ENCODE measurements at regions not wholly inside any gene's neighbourhood (a gene's known extent, or its start where the extent isn't known, plus 50 kb on each side); places are given as distances from the start of the nearest gene placed in this dataset.
A peak's percentile ranks its signal among the peaks of the same experiment; 100 is the strongest.

DNA sequence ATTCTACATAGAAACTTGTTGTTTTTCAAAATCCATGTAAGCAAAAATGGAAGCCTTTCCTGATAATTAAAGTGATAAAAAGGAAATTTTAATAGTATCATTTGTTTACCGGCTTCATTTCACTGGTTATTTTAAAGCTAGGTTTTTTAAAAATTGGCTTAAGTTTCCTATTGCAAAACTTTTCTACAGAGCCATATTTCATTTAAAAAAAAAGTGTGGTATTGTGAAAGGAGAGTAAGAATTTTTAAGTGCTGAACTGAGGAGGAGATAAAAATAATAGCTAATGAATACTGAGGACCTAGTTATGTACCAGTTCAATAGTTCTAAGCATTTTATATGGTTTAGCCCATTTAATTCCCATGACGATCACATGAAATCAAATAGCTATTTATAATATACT, 172.2 kb upstream of the COL1A2 start:
- Histone ChIP-seq H3K79me2 (replicated peaks; ENCODE audit: insufficient read depth) (no peaks in the 10 kb centered on the region), H3F3A (replicated peaks; ENCODE audit: low read depth) (no peaks in the 10 kb centered on the region), H3K27me3 (ENCODE audit: insufficient read depth) (no peaks in the 10 kb centered on the region), H3K4me3 (no peak overlapping the region), H2AFZ (no peak overlapping the region), H3K27ac (ENCODE audit: low read depth) (no peak overlapping the region), H3K36me3 (ENCODE audit: insufficient read depth) (no peaks in the 10 kb centered on the region), H3K4me1 (ENCODE audit: insufficient read depth) (peaks cover 8% of the 10 kb centered on the region), H4K20me1 (replicated peaks; ENCODE audit: insufficient read depth) (no peaks in the 10 kb centered on the region), H3K9me2 (ENCODE audit: insufficient read depth) (no peaks in the 10 kb centered on the region), H3K4me2 (no peak overlapping the region)
- ATAC-seq (no peak), DNase-seq (ENCODE audit: low spot score) (no peak)
- Mint-ChIP-seq H3K36me3 (ENCODE audit: low read depth) (no peaks in the 10 kb centered on the region), H3K27ac (no peak overlapping the region), H3K4me1 (peaks cover 20% of the 10 kb centered on the region), H3K4me3 (no peak overlapping the region), H3K9me3 (no peaks in the 10 kb centered on the region; the same call in 2 of the 3 replicates), H3K27me3 (ENCODE audit: insufficient read depth, low read depth, poor library complexity) (peaks cover 5% of the 10 kb centered on the region)
- TF ChIP-seq POLR2AphosphoS5 (IDR thresholded peaks at IDR 0.05; ENCODE audit: low read depth) (no peak), NANOG (IDR thresholded peaks at IDR 0.05; ENCODE audit: borderline replicate concordance) (no peak)

GRCh38 chr7:94223375-94224084, 171.2 kb upstream of the COL1A2 start:
- Mint-ChIP-seq H3K4me1 (peaks cover 27% of the 10 kb centered on the region), H3K27ac (no peak overlapping the region), H3K27me3 (ENCODE audit: insufficient read depth, low read depth, poor library complexity) (peaks cover 5% of the 10 kb centered on the region), H3K36me3 (ENCODE audit: low read depth) (no peaks in the 10 kb centered on the region), H3K9me3 (no peaks in the 10 kb centered on the region; the same call in 2 of the 3 replicates), H3K4me3 (peak overlapping the region; percentile 57)
- H2AFZ ChIP-seq: no peak overlapping the region
- H3K27ac ChIP-seq (ENCODE audit: low read depth): 0 out of 2 replicates have a peak overlapping the region, but pooled peaks have one; percentile 15
- H3K4me3 ChIP-seq: peak overlapping the region; percentile 9; the same call in 1 of the 2 replicates
- peaks cover 17% of the 10 kb centered on the region for H3K4me1 ChIP-seq (ENCODE audit: insufficient read depth)
- no peaks in the 10 kb centered on the region for H3K27me3 ChIP-seq (ENCODE audit: insufficient read depth)
- no peaks in the 10 kb centered on the region for H3F3A ChIP-seq (replicated peaks; ENCODE audit: low read depth)
- ATAC-seq (peak; percentile 99), DNase-seq (ENCODE audit: low spot score) (peak; percentile 82)
- no peaks in the 10 kb centered on the region for H4K20me1 ChIP-seq (replicated peaks; ENCODE audit: insufficient read depth)
- no peaks in the 10 kb centered on the region for H3K79me2 ChIP-seq (replicated peaks; ENCODE audit: insufficient read depth)
- no peaks in the 10 kb centered on the region for H3K9me2 ChIP-seq (ENCODE audit: insufficient read depth)
- H3K36me3 ChIP-seq (ENCODE audit: insufficient read depth): no peaks in the 10 kb centered on the region
- H3K4me2 ChIP-seq: peak overlapping the region; percentile 26
- TF ChIP-seq, protein P1, sequence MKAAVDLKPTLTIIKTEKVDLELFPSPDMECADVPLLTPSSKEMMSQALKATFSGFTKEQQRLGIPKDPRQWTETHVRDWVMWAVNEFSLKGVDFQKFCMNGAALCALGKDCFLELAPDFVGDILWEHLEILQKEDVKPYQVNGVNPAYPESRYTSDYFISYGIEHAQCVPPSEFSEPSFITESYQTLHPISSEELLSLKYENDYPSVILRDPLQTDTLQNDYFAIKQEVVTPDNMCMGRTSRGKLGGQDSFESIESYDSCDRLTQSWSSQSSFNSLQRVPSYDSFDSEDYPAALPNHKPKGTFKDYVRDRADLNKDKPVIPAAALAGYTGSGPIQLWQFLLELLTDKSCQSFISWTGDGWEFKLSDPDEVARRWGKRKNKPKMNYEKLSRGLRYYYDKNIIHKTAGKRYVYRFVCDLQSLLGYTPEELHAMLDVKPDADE (IDR thresholded peaks at IDR 0.05): no peak
- TF ChIP-seq REST (IDR thresholded peaks at IDR 0.05; ENCODE audit: unreplicated experiment): no peak
- TF ChIP-seq CREB1 (CRISPR knock-in tag; IDR thresholded peaks at IDR 0.05; ENCODE audit: low read depth): no peak
- peak; percentile 68 to 70 for TF ChIP-seq CTCF (conservative IDR thresholded peaks at IDR 0.05; ENCODE audit: low read depth in 2 of 2)
- TF ChIP-seq EZH2phosphoT487 (IDR thresholded peaks at IDR 0.05; ENCODE audit: unreplicated experiment): no peak
- TF ChIP-seq STAT1 (IDR thresholded peaks at IDR 0.05; ENCODE audit: unreplicated experiment): no peak
- TF ChIP-seq EZH2 (IDR thresholded peaks at IDR 0.05; ENCODE audit: low read depth, unreplicated experiment): no peak
